ENCODE measurements at regions not wholly inside any gene's neighbourhood (a gene's known extent, or its start where the extent isn't known, plus 50 kb on each side); places are given as distances from the start of the nearest gene placed in this dataset.

DNA sequence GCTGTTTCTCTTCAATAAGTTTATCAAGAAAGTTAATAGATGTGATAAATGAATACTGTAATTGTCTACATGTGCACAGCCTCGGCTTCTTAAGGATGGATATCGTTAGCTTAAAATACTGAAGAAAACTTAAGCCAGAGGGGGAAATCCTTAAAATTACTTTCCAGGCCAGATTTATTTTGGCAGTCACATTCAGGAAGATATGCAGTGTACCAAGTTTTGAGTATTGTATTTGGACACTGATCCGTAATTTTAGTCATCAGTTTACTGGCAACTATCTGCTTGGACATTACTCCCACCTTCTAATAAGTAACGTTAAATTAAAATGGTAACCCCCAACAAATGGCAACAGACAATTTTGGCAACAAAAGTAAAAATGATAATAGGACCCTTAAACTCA lies 770.0 kb upstream of the ZEB2 start:
- TF ChIP-seq EP300 (IDR thresholded peaks at IDR 0.05) (no peak), POLR2AphosphoS5 (IDR thresholded peaks at IDR 0.05) (no peak), POLR2A (IDR thresholded peaks at IDR 0.05) (no peak)
- TF ChIP-seq, protein P1, sequence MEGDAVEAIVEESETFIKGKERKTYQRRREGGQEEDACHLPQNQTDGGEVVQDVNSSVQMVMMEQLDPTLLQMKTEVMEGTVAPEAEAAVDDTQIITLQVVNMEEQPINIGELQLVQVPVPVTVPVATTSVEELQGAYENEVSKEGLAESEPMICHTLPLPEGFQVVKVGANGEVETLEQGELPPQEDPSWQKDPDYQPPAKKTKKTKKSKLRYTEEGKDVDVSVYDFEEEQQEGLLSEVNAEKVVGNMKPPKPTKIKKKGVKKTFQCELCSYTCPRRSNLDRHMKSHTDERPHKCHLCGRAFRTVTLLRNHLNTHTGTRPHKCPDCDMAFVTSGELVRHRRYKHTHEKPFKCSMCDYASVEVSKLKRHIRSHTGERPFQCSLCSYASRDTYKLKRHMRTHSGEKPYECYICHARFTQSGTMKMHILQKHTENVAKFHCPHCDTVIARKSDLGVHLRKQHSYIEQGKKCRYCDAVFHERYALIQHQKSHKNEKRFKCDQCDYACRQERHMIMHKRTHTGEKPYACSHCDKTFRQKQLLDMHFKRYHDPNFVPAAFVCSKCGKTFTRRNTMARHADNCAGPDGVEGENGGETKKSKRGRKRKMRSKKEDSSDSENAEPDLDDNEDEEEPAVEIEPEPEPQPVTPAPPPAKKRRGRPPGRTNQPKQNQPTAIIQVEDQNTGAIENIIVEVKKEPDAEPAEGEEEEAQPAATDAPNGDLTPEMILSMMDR (IDR thresholded peaks at IDR 0.05), result no peak

Data from suprapubic skin (tissue), 4 donors.